A549 (cell line): ENCODE measurements at regions not wholly inside any gene's neighbourhood (a gene's known extent, or its start where the extent isn't known, plus 50 kb on each side); places are given as distances from the start of the nearest gene placed in this dataset.

Source experiments
- ATAC-seq, 2 experiments: fragments of 200-7000 bp in 1 of 2; fragments of >200 bp in 1 of 2; cut with Nextera tagmentation in 1 of 2; cut with Tn5 transposase in 1 of 2; 3 replicates each; pipeline versions ENCODE4 v1.8.0 to v1.9.1; 2018 to 2020; ENCODE audit warnings: mild to moderate bottlenecking in 1 of 2, moderate library complexity in 1 of 2
- CTCF ChIA-PET: fragments of 300-600 bp; sonication (Branson Sonifier 250); formaldehyde crosslinking; extraction: SDS; loops from one replicate; lab custom pipeline; 2021; ENCODE audit warnings: antibody characterized with exemption, inconsistent platforms; lab: Yijun Ruan, JAX
- POLR2A ChIA-PET: fragments of 350-600 bp; formaldehyde crosslinking; extraction: SDS; loops from one replicate; lab custom pipeline; 2021; ENCODE audit warnings: antibody characterized with exemption, inconsistent platforms; lab: Yijun Ruan, JAX
- DNase-seq, 2 experiments: peaks; one replicate each; pipeline versions ENCODE4 v3.0.0 to v3.0.0-alpha.2; 2011 to 2016; ENCODE audit warnings: low read depth in 1 of 2, low spot score in 1 of 2
- FAIRE-seq: peaks from 2 replicates; lab custom pipeline; 2011; peaks lifted over from hg19 to GRCh38; lab: Jason Lieb, UNC
- H3K27ac ChIP-seq, 2 experiments: fragments of >200 bp; sonication (Bioruptor Twin); formaldehyde crosslinking; 3 replicates each; pipeline ENCODE4 v1.5.1; 2016 to 2017
- H3K4me1 ChIP-seq: fragments of >200 bp; sonication (Bioruptor Twin); formaldehyde crosslinking; 3 replicates; pipeline ENCODE4 v1.6.1; 2016
- H3K4me2 ChIP-seq: fragments of >200 bp; sonication (Bioruptor Twin); formaldehyde crosslinking; 3 replicates; pipeline ENCODE4 v1.6.1; 2016
- H3K4me3 ChIP-seq: fragments of >200 bp; sonication (Bioruptor Twin); formaldehyde crosslinking; 3 replicates; pipeline ENCODE4 v1.5.1; 2016
- H3K9me3 ChIP-seq: fragments of >200 bp; sonication (Bioruptor Twin); formaldehyde crosslinking; 3 replicates; pipeline ENCODE4 v1.6.1; 2016
- CEBPB ChIP-seq, 2 experiments: fragments of >200 bp in 1 of 2; sonication (Bioruptor Twin) in 1 of 2; formaldehyde crosslinking in 1 of 2; IDR thresholded peaks; 2 replicates each; pipeline ENCODE4 v1.6.1; 2012 to 2016
- CHD2 ChIP-seq: fragments of 150-350 bp; IDR thresholded peaks from 2 replicates; pipeline ENCODE4 v1.6.1; 2014; ENCODE audit warnings: low read length; ENCODE audit not compliant: partially characterized antibody
- CHD4 ChIP-seq: fragments of 200-600 bp; sonication (generic); IDR thresholded peaks from 2 replicates; pipeline ENCODE4 v1.6.1; 2016; ENCODE audit warnings: antibody characterized with exemption, mild to moderate bottlenecking, borderline replicate concordance
- EHF ChIP-seq: fragments of 250-450 bp; sonication (Bioruptor Pico); IDR thresholded peaks from 2 replicates; pipeline ENCODE4 v1.5.0; 2020; ENCODE audit warnings: mild to moderate bottlenecking
- EP300 ChIP-seq, 2 experiments: fragments of >200 bp; sonication (Bioruptor Twin); formaldehyde crosslinking; IDR thresholded peaks; 2 replicates in 1 of 2; 3 replicates in 1 of 2; pipeline ENCODE4 v1.6.1; 2016 to 2017
- FOSB ChIP-seq: fragments of 250-450 bp; sonication (Bioruptor Pico); IDR thresholded peaks from 2 replicates; pipeline ENCODE4 v1.5.0; 2020; ENCODE audit warnings: mild to moderate bottlenecking, moderate library complexity
- FOXS1 ChIP-seq: fragments of 250-450 bp; sonication (Bioruptor Pico); IDR thresholded peaks from 2 replicates; pipeline ENCODE4 v1.5.0; 2020; ENCODE audit warnings: mild to moderate bottlenecking, moderate library complexity
- GATA3 ChIP-seq: IDR thresholded peaks from 2 replicates; pipeline ENCODE4 v1.6.1; 2012; ENCODE audit warnings: borderline replicate concordance
- HDAC2 ChIP-seq: fragments of 200-600 bp; sonication (generic); IDR thresholded peaks from 2 replicates; pipeline ENCODE4 v1.6.1; 2016
- HOXA7 ChIP-seq: fragments of 250-450 bp; sonication (Bioruptor Pico); IDR thresholded peaks from 2 replicates; pipeline ENCODE4 v1.5.0; 2020; ENCODE audit warnings: mild to moderate bottlenecking, moderate library complexity
- HOXB13 ChIP-seq: fragments of 250-450 bp; sonication (Bioruptor Pico); IDR thresholded peaks from 2 replicates; pipeline ENCODE4 v1.5.0; 2020; ENCODE audit warnings: low read depth, mild to moderate bottlenecking, moderate library complexity
- KDM5A ChIP-seq: fragments of 200-600 bp; sonication (generic); IDR thresholded peaks from 2 replicates; pipeline ENCODE4 v1.6.1; 2016; ENCODE audit warnings: antibody characterized with exemption, mild to moderate bottlenecking
- MAZ ChIP-seq: fragments of 150-350 bp; IDR thresholded peaks from 2 replicates; pipeline ENCODE4 v1.6.1; 2014; ENCODE audit warnings: antibody characterized with exemption, low read depth, low read length, borderline replicate concordance
- MYC ChIP-seq: IDR thresholded peaks from 2 replicates; pipeline ENCODE4 v1.6.1; 2012; ENCODE audit warnings: mild to moderate bottlenecking, inconsistent platforms, low read length, improper control_type of control experiment, borderline replicate concordance
- POLR2A ChIP-seq: IDR thresholded peaks from 2 replicates; pipeline ENCODE4 v1.6.1; 2012; ENCODE audit warnings: mild to moderate bottlenecking, low read length
- RNF2 ChIP-seq: fragments of 200-600 bp; sonication (generic); IDR thresholded peaks from 2 replicates; pipeline ENCODE4 v1.6.1; 2016; ENCODE audit warnings: low read depth, mild to moderate bottlenecking, antibody characterized with exemption, moderate library complexity, borderline replicate concordance
- SREBF2 ChIP-seq: fragments of 450-650 bp; IDR thresholded peaks from 2 replicates; pipeline ENCODE4 v1.6.1; 2014; ENCODE audit warnings: mild to moderate bottlenecking, moderate library complexity
- TFCP2L1 ChIP-seq: fragments of 250-450 bp; sonication (Bioruptor Pico); IDR thresholded peaks from 2 replicates; pipeline ENCODE4 v1.5.0; 2021; ENCODE audit warnings: mild to moderate bottlenecking
- TP53 ChIP-seq: fragments of 250-450 bp; sonication (Bioruptor Pico); IDR thresholded peaks from 2 replicates; pipeline ENCODE4 v1.5.0; 2021; ENCODE audit warnings: mild to moderate bottlenecking, moderate library complexity
- ZC3H11A ChIP-seq: fragments of 450-650 bp; IDR thresholded peaks from 2 replicates; pipeline ENCODE4 v1.6.1; 2014; ENCODE audit warnings: antibody characterized with exemption, mild to moderate bottlenecking
- ZSCAN20 ChIP-seq: fragments of 250-450 bp; sonication (Bioruptor Pico); IDR thresholded peaks from 2 replicates; pipeline ENCODE4 v1.8.0; 2022; ENCODE audit warnings: mild to moderate bottlenecking, moderate library complexity
- WGBS: methylation state at CpG from one replicate; pipeline ENCODE4 v1.1.6; 2017; ENCODE audit errors: missing lambda C conversion rate; 5-methylcytosine and 5-hydroxymethylcytosine counted together
- TF ChIP-seq, protein P1 (sequence below): fragments of >200 bp; sonication (Bioruptor Twin); formaldehyde crosslinking; IDR thresholded peaks from 2 replicates; pipeline ENCODE4 v1.6.1; 2016
- TF ChIP-seq, protein P2 (sequence below): fragments of >200 bp; sonication (Bioruptor Twin); formaldehyde crosslinking; IDR thresholded peaks from 3 replicates; pipeline ENCODE4 v1.5.1; 2016
- TF ChIP-seq, protein P3 (sequence below): fragments of 450-650 bp; IDR thresholded peaks from 2 replicates; pipeline ENCODE4 v1.6.1; 2014; ENCODE audit warnings: antibody characterized with exemption
- TF ChIP-seq, protein P4 (sequence below): IDR thresholded peaks from 2 replicates; pipeline ENCODE4 v1.6.1; 2012; ENCODE audit warnings: low read depth, borderline replicate concordance
- TF ChIP-seq, protein P5 (sequence below): fragments of 250-450 bp; sonication (Bioruptor Pico); IDR thresholded peaks from 2 replicates; pipeline ENCODE4 v1.5.0; 2021; ENCODE audit warnings: mild to moderate bottlenecking, moderate library complexity, borderline replicate concordance

DNA sequence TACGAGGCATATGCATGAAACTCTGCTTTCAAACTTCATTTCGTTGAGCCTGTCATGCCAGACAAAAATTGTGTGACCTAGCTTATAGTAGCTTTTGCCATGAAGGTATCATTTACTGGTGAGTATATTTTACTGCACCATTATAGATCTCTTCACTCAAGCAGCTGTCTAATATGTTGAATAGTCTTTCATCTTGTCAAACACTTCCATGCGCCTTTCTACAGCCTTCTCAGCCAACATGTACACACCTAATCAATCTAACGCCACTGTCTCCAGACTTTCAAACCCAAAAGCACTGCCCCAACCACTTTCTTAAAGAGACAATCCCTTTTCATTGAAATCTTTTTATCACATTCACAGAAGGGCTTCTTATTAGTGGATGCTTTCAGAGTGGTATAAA, 757.4 kb downstream of the VRK1 start:
- no peak for FAIRE-seq

DNA sequence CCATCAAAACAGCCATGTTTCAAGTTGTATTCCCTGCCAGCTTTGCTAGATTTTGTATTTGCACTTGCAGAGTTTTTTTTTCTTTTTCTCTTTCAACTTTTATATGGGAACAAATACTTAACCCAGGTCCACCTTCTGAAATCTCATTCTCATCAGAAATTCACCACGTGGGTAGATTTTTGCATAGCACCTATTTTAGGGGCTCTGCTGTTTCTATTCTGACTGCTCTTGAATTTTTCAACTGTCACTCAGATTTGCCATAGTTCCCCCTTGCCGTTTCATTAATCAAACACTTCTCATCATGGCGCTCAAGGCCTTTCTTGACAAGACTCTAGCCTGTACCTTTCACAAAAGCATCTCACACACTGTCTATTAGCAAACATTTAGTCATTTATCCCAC, 767.2 kb downstream of the VRK1 start:
- CTCF ChIA-PET: no interaction called here
- no peaks in the 10 kb centered on the region; the same call in 2 of the 3 replicates for H3K9me3 ChIP-seq
- no peak for FAIRE-seq

More for the DNA sequence above, 757.4 kb downstream of the VRK1 start:
- Histone ChIP-seq H3K27ac (no peak overlapping the region), H3K4me2 (no peak overlapping the region), H3K4me1 (no peaks in the 10 kb centered on the region), H3K4me3 (no peak overlapping the region), H3K9me3 (no peaks in the 10 kb centered on the region)
- 2% methylated on average over 4 of the region's 4 CpGs for WGBS
- ATAC-seq (no peak), DNase-seq (no peak)
- ChIA-PET CTCF (no interaction called here), POLR2A (no interaction called here)
- no peak for TF ChIP-seq MYC
- no peak for TF ChIP-seq POLR2A
- TF ChIP-seq, protein P1, sequence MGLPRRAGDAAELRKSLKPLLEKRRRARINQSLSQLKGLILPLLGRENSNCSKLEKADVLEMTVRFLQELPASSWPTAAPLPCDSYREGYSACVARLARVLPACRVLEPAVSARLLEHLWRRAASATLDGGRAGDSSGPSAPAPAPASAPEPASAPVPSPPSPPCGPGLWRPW: no peak
- TF ChIP-seq MAZ: no peak
- TF ChIP-seq, protein P2, sequence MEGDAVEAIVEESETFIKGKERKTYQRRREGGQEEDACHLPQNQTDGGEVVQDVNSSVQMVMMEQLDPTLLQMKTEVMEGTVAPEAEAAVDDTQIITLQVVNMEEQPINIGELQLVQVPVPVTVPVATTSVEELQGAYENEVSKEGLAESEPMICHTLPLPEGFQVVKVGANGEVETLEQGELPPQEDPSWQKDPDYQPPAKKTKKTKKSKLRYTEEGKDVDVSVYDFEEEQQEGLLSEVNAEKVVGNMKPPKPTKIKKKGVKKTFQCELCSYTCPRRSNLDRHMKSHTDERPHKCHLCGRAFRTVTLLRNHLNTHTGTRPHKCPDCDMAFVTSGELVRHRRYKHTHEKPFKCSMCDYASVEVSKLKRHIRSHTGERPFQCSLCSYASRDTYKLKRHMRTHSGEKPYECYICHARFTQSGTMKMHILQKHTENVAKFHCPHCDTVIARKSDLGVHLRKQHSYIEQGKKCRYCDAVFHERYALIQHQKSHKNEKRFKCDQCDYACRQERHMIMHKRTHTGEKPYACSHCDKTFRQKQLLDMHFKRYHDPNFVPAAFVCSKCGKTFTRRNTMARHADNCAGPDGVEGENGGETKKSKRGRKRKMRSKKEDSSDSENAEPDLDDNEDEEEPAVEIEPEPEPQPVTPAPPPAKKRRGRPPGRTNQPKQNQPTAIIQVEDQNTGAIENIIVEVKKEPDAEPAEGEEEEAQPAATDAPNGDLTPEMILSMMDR: no peak
- no peak for TF ChIP-seq ZSCAN20
- TF ChIP-seq SREBF2: no peak
- TF ChIP-seq HOXA7 (CRISPR knock-in tag): no peak
- no peak for TF ChIP-seq EHF (CRISPR knock-in tag)
- TF ChIP-seq RNF2: no peak

DNA sequence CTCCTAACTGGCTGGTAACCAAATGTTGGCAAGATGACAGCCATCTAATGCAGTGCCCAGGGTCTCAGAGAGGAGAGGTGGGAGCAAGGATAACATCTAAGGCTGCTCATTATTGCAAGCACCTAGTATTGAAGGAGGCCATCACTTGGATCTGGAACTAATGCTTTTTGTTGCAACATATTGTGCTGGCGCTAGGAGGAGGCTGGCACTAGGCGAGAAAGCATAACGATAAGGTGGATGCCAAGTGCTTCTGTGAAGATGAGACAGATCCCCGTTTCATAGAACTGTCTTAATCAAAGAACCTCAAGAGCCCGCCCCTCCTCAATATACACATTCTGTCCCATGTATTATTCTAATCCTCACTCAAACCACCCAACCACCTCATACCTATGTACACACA, 774.0 kb downstream of the VRK1 start:
- WGBS: 12% methylated on average over 5 of the region's 5 CpGs
- H3K4me1 ChIP-seq: no peaks in the 10 kb centered on the region
- FAIRE-seq (no peak), DNase-seq (no peak), ATAC-seq (no peak)
- H3K4me2 ChIP-seq: no peak overlapping the region
- no peak overlapping the region for H3K27ac ChIP-seq
- CTCF ChIA-PET: no interaction called here
- TF ChIP-seq CHD4: no peak
- TF ChIP-seq TFCP2L1 (CRISPR knock-in tag): no peak
- no peak for TF ChIP-seq CHD2
- no peak for TF ChIP-seq HOXB13
- TF ChIP-seq EHF (CRISPR knock-in tag): no peak
- no peak for TF ChIP-seq MYC
- TF ChIP-seq FOSB: no peak
- no peak overlapping the region for H3K4me3 ChIP-seq
- POLR2A ChIA-PET: no interaction called here
- H3K9me3 ChIP-seq: no peaks in the 10 kb centered on the region; the same call in 2 of the 3 replicates

More for the DNA sequence above, 767.2 kb downstream of the VRK1 start:
- Histone ChIP-seq H3K27ac (no peak overlapping the region), H3K4me2 (no peak overlapping the region), H3K4me3 (no peak overlapping the region), H3K4me1 (no peaks in the 10 kb centered on the region)
- WGBS: 2% methylated on average over 3 of the region's 3 CpGs
- DNase-seq: no peak
- POLR2A ChIA-PET: no interaction called here
- no peak for ATAC-seq
- no peak for TF ChIP-seq HOXA7 (CRISPR knock-in tag)
- no peak for TF ChIP-seq CEBPB (IDR thresholded peaks at IDR 0.05)
- no peak for TF ChIP-seq TFCP2L1 (CRISPR knock-in tag)
- no peak for TF ChIP-seq KDM5A
- TF ChIP-seq, protein P3, sequence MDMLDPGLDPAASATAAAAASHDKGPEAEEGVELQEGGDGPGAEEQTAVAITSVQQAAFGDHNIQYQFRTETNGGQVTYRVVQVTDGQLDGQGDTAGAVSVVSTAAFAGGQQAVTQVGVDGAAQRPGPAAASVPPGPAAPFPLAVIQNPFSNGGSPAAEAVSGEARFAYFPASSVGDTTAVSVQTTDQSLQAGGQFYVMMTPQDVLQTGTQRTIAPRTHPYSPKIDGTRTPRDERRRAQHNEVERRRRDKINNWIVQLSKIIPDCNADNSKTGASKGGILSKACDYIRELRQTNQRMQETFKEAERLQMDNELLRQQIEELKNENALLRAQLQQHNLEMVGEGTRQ: no peak
- no peak for TF ChIP-seq HDAC2
- no peak for TF ChIP-seq EP300 (IDR thresholded peaks at IDR 0.05)
- no peak for TF ChIP-seq GATA3
- TF ChIP-seq TP53: no peak
- no peak for TF ChIP-seq CHD2
- TF ChIP-seq FOXS1 (CRISPR knock-in tag): no peak
- TF ChIP-seq, protein P4, sequence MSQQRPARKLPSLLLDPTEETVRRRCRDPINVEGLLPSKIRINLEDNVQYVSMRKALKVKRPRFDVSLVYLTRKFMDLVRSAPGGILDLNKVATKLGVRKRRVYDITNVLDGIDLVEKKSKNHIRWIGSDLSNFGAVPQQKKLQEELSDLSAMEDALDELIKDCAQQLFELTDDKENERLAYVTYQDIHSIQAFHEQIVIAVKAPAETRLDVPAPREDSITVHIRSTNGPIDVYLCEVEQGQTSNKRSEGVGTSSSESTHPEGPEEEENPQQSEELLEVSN: no peak
- no peak for TF ChIP-seq SREBF2
- TF ChIP-seq, protein P5, sequence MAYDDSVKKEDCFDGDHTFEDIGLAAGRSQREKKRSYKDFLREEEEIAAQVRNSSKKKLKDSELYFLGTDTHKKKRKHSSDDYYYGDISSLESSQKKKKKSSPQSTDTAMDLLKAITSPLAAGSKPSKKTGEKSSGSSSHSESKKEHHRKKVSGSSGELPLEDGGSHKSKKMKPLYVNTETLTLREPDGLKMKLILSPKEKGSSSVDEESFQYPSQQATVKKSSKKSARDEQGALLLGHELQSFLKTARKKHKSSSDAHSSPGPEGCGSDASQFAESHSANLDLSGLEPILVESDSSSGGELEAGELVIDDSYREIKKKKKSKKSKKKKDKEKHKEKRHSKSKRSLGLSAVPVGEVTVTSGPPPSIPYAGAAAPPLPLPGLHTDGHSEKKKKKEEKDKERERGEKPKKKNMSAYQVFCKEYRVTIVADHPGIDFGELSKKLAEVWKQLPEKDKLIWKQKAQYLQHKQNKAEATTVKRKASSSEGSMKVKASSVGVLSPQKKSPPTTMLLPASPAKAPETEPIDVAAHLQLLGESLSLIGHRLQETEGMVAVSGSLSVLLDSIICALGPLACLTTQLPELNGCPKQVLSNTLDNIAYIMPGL: no peak
- no peak for TF ChIP-seq ZC3H11A
